Astrocyte (in vitro differentiated cells and primary cell): ENCODE measurements at regions not wholly inside any gene's neighbourhood (a gene's known extent, or its start where the extent isn't known, plus 50 kb on each side); places are given as distances from the start of the nearest gene placed in this dataset.

Experiments
- DNase-seq: peaks from one replicate; pipeline ENCODE4 v3.0.0-alpha.2; 2010; ENCODE audit warnings: low read depth
- FAIRE-seq: peaks from 2 replicates; lab custom pipeline; 2011; peaks lifted over from hg19 to GRCh38; lab: Jason Lieb, UNC
- H2AFZ ChIP-seq: 2 replicates; pipeline ENCODE4 v1.6.0; 2012; ENCODE audit warnings: low read depth, low read length, inconsistent platforms
- H3K27ac ChIP-seq: 2 replicates; pipeline ENCODE4 v1.5.1; 2011; ENCODE audit warnings: low read depth, low read length, inconsistent platforms
- H3K27me3 ChIP-seq: 2 replicates; pipeline ENCODE4 v1.6.0; 2011; ENCODE audit warnings: low read length, inconsistent platforms; ENCODE audit not compliant: insufficient read depth
- H3K36me3 ChIP-seq: 2 replicates; pipeline ENCODE4 v1.5.1; 2011; ENCODE audit warnings: low read length, inconsistent platforms; ENCODE audit not compliant: insufficient read depth
- H3K4me1 ChIP-seq: 2 replicates; pipeline ENCODE4 v1.5.1; 2011; ENCODE audit warnings: low read length, inconsistent platforms; ENCODE audit not compliant: insufficient read depth
- H3K4me2 ChIP-seq: 2 replicates; pipeline ENCODE4 v1.6.0; 2012; ENCODE audit warnings: low read length, inconsistent platforms
- H3K4me3 ChIP-seq: 2 replicates; pipeline ENCODE4 v1.5.1; 2011; ENCODE audit warnings: low read depth, mild to moderate bottlenecking, low read length, inconsistent platforms; ENCODE audit not compliant: insufficient read depth
- H3K79me2 ChIP-seq: 2 replicates; pipeline ENCODE4 v1.6.0; 2012; ENCODE audit warnings: mild to moderate bottlenecking, low read length, inconsistent platforms; ENCODE audit not compliant: insufficient read depth
- H3K9ac ChIP-seq: 2 replicates; pipeline ENCODE4 v1.6.0; 2012; ENCODE audit warnings: mild to moderate bottlenecking, low read length, inconsistent platforms
- H3K9me3 ChIP-seq: 2 replicates; pipeline ENCODE4 v1.5.1; 2012; ENCODE audit warnings: low read depth, mild to moderate bottlenecking, low read length, inconsistent platforms; ENCODE audit not compliant: insufficient read depth
- H4K20me1 ChIP-seq: 2 replicates; pipeline ENCODE4 v1.6.0; 2012; ENCODE audit warnings: low read length, inconsistent platforms; ENCODE audit not compliant: insufficient read depth
- H3K27ac Mint-ChIP-seq: one replicate; pipeline ENCODE4 v1.8.0; 2021; ENCODE audit warnings: mild to moderate bottlenecking, mixed read lengths; ENCODE audit not compliant: unreplicated experiment
- H3K27me3 Mint-ChIP-seq: one replicate; pipeline ENCODE4 v1.8.0; 2021; ENCODE audit warnings: low read depth, mixed read lengths; ENCODE audit not compliant: unreplicated experiment
- H3K36me3 Mint-ChIP-seq: one replicate; pipeline ENCODE4 v1.8.0; 2021; ENCODE audit warnings: low read depth, mixed read lengths; ENCODE audit not compliant: unreplicated experiment
- H3K4me1 Mint-ChIP-seq: one replicate; pipeline ENCODE4 v1.8.0; 2021; ENCODE audit warnings: low read depth, mixed read lengths; ENCODE audit not compliant: unreplicated experiment
- H3K4me3 Mint-ChIP-seq: one replicate; pipeline ENCODE4 v1.8.0; 2021; ENCODE audit warnings: mild to moderate bottlenecking, moderate library complexity, mixed read lengths; ENCODE audit not compliant: unreplicated experiment
- H3K9me3 Mint-ChIP-seq: one replicate; pipeline ENCODE4 v1.8.0; 2021; ENCODE audit warnings: mild to moderate bottlenecking, mixed read lengths; ENCODE audit not compliant: unreplicated experiment
- CTCF ChIP-seq: IDR thresholded peaks from 2 replicates; pipeline ENCODE4 v1.5.1; 2011; ENCODE audit warnings: low read depth, mild to moderate bottlenecking, inconsistent platforms, low read length, moderate library complexity; ENCODE audit not compliant: insufficient read depth
- EZH2 ChIP-seq: IDR thresholded peaks from 2 replicates; pipeline ENCODE4 v1.6.1; 2012; ENCODE audit warnings: mild to moderate bottlenecking, low read length, inconsistent platforms; ENCODE audit not compliant: insufficient read depth

- Mint-ChIP-seq H3K27ac (no peak overlapping the region), H3K4me1 (peaks cover 12% of the 10 kb centered on the region), H3K36me3 (no peaks in the 10 kb centered on the region), H3K4me3 (no peak overlapping the region), H3K9me3 (peaks cover 2% of the 10 kb centered on the region), H3K27me3 (peaks cover 11% of the 10 kb centered on the region)
- Histone ChIP-seq H3K9me3 (no peaks in the 10 kb centered on the region), H3K4me3 (no peak overlapping the region), H4K20me1 (no peaks in the 10 kb centered on the region), H2AFZ (peak overlapping the region; percentile 47), H3K79me2 (no peaks in the 10 kb centered on the region), H3K27me3 (no peaks in the 10 kb centered on the region), H3K36me3 (no peaks in the 10 kb centered on the region), H3K4me1 (peaks cover 12% of the 10 kb centered on the region), H3K27ac (no peak overlapping the region), H3K4me2 (no peak overlapping the region), H3K9ac (no peak overlapping the region)
- FAIRE-seq (no peak), DNase-seq (no peak)
- TF ChIP-seq CTCF (no peak), EZH2 (no peak)
Measured at GRCh38 chr14:65187421-65188049, 85.2 kb upstream of the MAX start.

GRCh38 chr14:65190312-65190711 lies 88.0 kb upstream of the MAX start:
- Histone ChIP-seq H3K4me2 (no peak overlapping the region), H3K4me3 (no peak overlapping the region), H3K79me2 (no peaks in the 10 kb centered on the region), H3K36me3 (no peaks in the 10 kb centered on the region), H2AFZ (no peak overlapping the region), H3K9me3 (no peaks in the 10 kb centered on the region), H3K27ac (no peak overlapping the region), H3K27me3 (no peaks in the 10 kb centered on the region), H3K4me1 (no peaks in the 10 kb centered on the region), H4K20me1 (no peaks in the 10 kb centered on the region), H3K9ac (no peak overlapping the region)
- no peak overlapping the region for H3K27ac Mint-ChIP-seq
- peaks cover 11% of the 10 kb centered on the region for H3K27me3 Mint-ChIP-seq
- TF ChIP-seq EZH2, result no peak
- TF ChIP-seq CTCF, result no peak
- H3K36me3 Mint-ChIP-seq, result no peaks in the 10 kb centered on the region
- H3K4me3 Mint-ChIP-seq, result no peak overlapping the region
- no peaks in the 10 kb centered on the region for H3K9me3 Mint-ChIP-seq
- peaks cover 5% of the 10 kb centered on the region for H3K4me1 Mint-ChIP-seq
- no peak for DNase-seq
- no peak for FAIRE-seq

GRCh38 chr14:65191716-65192115 lies 89.4 kb upstream of the MAX start:
- Mint-ChIP-seq H3K27ac (no peak overlapping the region), H3K4me1 (no peaks in the 10 kb centered on the region), H3K27me3 (peaks cover 6% of the 10 kb centered on the region), H3K9me3 (no peaks in the 10 kb centered on the region), H3K36me3 (no peaks in the 10 kb centered on the region), H3K4me3 (no peak overlapping the region)
- no peak overlapping the region for H2AFZ ChIP-seq
- FAIRE-seq (no peak), DNase-seq (no peak)
- no peaks in the 10 kb centered on the region for H4K20me1 ChIP-seq
- TF ChIP-seq CTCF, result no peak
- no peak for TF ChIP-seq EZH2
- no peak overlapping the region for H3K27ac ChIP-seq
- no peaks in the 10 kb centered on the region for H3K79me2 ChIP-seq
- no peaks in the 10 kb centered on the region for H3K27me3 ChIP-seq
- H3K4me1 ChIP-seq, result no peaks in the 10 kb centered on the region
- no peak overlapping the region for H3K9ac ChIP-seq
- H3K4me3 ChIP-seq, result no peak overlapping the region
- H3K4me2 ChIP-seq, result no peak overlapping the region
- H3K36me3 ChIP-seq, result no peaks in the 10 kb centered on the region
- no peaks in the 10 kb centered on the region for H3K9me3 ChIP-seq
